Fibroblast of villous mesenchyme (primary cell): ENCODE measurements at regions not wholly inside any gene's neighbourhood (a gene's known extent, or its start where the extent isn't known, plus 50 kb on each side); places are given as distances from the start of the nearest gene placed in this dataset.

Experiments
- DNase-seq: peaks from one replicate; pipeline ENCODE4 v3.0.0-alpha.2; 2010; ENCODE audit warnings: low read depth
- H3K4me3 ChIP-seq: 2 replicates; pipeline ENCODE4 v1.5.1; 2011; ENCODE audit warnings: low read depth, mild to moderate bottlenecking, low read length
- CTCF ChIP-seq: IDR thresholded peaks from 2 replicates; pipeline ENCODE4 v1.5.1; 2012; ENCODE audit warnings: low read depth, mild to moderate bottlenecking, low read length; ENCODE audit not compliant: insufficient read depth

GRCh38 chr1:83756984-83757717 lies 241.8 kb downstream of the TTLL7 start:
- H3K4me3 ChIP-seq = no peak overlapping the region
- no peak for TF ChIP-seq CTCF
- no peak for DNase-seq

GRCh38 chr1:83751602-83752001 lies 247.3 kb downstream of the TTLL7 start:
- no peak overlapping the region for H3K4me3 ChIP-seq
- no peak for TF ChIP-seq CTCF
- DNase-seq = no peak

GRCh38 chr1:83750201-83750600 lies 248.7 kb downstream of the TTLL7 start:
- no peak for DNase-seq
- no peak for TF ChIP-seq CTCF
- no peak overlapping the region for H3K4me3 ChIP-seq

- DNase-seq = no peak
- no peak for TF ChIP-seq CTCF
- no peak overlapping the region for H3K4me3 ChIP-seq
Observed at GRCh38 chr1:83747853-83748482, 251.0 kb downstream of the TTLL7 start.

GRCh38 chr1:83746234-83746633 lies 252.7 kb downstream of the TTLL7 start:
- no peak for DNase-seq
- no peak for TF ChIP-seq CTCF
- H3K4me3 ChIP-seq = no peak overlapping the region

GRCh38 chr1:83742446-83742845 lies 256.5 kb downstream of the TTLL7 start:
- no peak overlapping the region for H3K4me3 ChIP-seq
- no peak for TF ChIP-seq CTCF
- DNase-seq = no peak
